Suprapubic skin (tissue), 4 donors: ENCODE measurements at regions not wholly inside any gene's neighbourhood (a gene's known extent, or its start where the extent isn't known, plus 50 kb on each side); places are given as distances from the start of the nearest gene placed in this dataset.

ENCODE experiments used
- EP300 ChIP-seq: sonication (generic); formaldehyde crosslinking; IDR thresholded peaks from one replicate; pipeline ENCODE4 v1.6.1; 2017; ENCODE audit warnings: antibody characterized with exemption
- POLR2A ChIP-seq, 2 donors: fragments of 450-650 bp; IDR thresholded peaks; one replicate each; pipeline ENCODE4 v1.6.1; 2017; ENCODE audit warnings: antibody characterized with exemption in 2 of 2, mild to moderate bottlenecking in 2 of 2, moderate library complexity in 2 of 2
- POLR2AphosphoS5 ChIP-seq, 3 donors: sonication (generic); formaldehyde crosslinking; IDR thresholded peaks; one replicate each; pipeline ENCODE4 v1.6.1; 2017; ENCODE audit warnings: antibody characterized with exemption in 3 of 3
- TF ChIP-seq, protein P1 (sequence below), 2 donors: fragments of 200-600 bp in 1 of 2; fragments of 450-650 bp in 1 of 2; sonication (generic) in 1 of 2; IDR thresholded peaks; one replicate each; pipeline ENCODE4 v1.5.1; 2016 to 2019; ENCODE audit warnings: antibody characterized with exemption in 2 of 2, mild to moderate bottlenecking in 1 of 2, moderate library complexity in 1 of 2

DNA sequence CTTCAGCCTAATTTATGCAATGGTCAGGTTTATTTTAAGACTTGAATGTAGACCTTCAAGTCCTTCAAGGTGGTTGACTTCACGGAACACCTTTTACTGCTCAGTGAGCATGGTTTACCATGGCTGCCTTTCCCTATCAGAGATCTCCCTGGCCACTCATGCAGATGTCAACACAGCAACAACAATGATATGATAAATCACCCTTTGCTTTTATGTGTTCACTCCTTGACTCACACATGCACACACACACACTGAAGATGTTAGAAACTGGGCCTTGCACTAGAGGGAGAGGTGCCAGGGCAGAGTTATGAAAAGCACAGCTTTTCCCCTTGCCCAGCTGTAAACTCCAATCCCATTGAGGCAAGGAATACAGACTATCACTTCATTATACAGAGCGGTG is 134.4 kb downstream of the WNT5A start:
- TF ChIP-seq, protein P1, sequence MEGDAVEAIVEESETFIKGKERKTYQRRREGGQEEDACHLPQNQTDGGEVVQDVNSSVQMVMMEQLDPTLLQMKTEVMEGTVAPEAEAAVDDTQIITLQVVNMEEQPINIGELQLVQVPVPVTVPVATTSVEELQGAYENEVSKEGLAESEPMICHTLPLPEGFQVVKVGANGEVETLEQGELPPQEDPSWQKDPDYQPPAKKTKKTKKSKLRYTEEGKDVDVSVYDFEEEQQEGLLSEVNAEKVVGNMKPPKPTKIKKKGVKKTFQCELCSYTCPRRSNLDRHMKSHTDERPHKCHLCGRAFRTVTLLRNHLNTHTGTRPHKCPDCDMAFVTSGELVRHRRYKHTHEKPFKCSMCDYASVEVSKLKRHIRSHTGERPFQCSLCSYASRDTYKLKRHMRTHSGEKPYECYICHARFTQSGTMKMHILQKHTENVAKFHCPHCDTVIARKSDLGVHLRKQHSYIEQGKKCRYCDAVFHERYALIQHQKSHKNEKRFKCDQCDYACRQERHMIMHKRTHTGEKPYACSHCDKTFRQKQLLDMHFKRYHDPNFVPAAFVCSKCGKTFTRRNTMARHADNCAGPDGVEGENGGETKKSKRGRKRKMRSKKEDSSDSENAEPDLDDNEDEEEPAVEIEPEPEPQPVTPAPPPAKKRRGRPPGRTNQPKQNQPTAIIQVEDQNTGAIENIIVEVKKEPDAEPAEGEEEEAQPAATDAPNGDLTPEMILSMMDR (IDR thresholded peaks at IDR 0.05): no peak
- TF ChIP-seq POLR2AphosphoS5 (IDR thresholded peaks at IDR 0.05) (no peak), POLR2A (IDR thresholded peaks at IDR 0.05) (no peak), EP300 (no peak)
